Mesenchymal stem cell (in vitro differentiated cells and primary cell): ENCODE measurements at regions not wholly inside any gene's neighbourhood (a gene's known extent, or its start where the extent isn't known, plus 50 kb on each side); places are given as distances from the start of the nearest gene placed in this dataset.
A peak's percentile ranks its signal among the peaks of the same experiment; 100 is the strongest.

ENCODE experiments used
- DNase-seq: peaks from one replicate; pipeline ENCODE4 v3.0.0-alpha.2; 2013
- H2AFZ ChIP-seq: one replicate; pipeline ENCODE4 v1.6.1; 2013; ENCODE audit warnings: low read depth, mild to moderate bottlenecking, control low read depth, inconsistent platforms, low read length, moderate library complexity
- H2AK5ac ChIP-seq: 2 replicates; pipeline ENCODE4 v1.6.1; 2013; ENCODE audit warnings: low read length, moderate library complexity, mild to moderate bottlenecking, inconsistent platforms; ENCODE audit not compliant: severe bottlenecking
- H2BK120ac ChIP-seq: one replicate; pipeline ENCODE4 v1.6.1; 2013; ENCODE audit warnings: low read depth, mild to moderate bottlenecking, inconsistent platforms, low read length, moderate library complexity
- H2BK12ac ChIP-seq, 2 experiments: one replicate each; pipeline ENCODE4 v1.6.1; 2013; ENCODE audit warnings: inconsistent platforms in 2 of 2, low read length in 2 of 2, mild to moderate bottlenecking in 2 of 2, moderate library complexity in 2 of 2, control low read depth in 1 of 2
- H2BK15ac ChIP-seq: one replicate; pipeline ENCODE4 v1.6.1; 2013; ENCODE audit warnings: mild to moderate bottlenecking, low read depth, inconsistent platforms; ENCODE audit not compliant: poor library complexity, severe bottlenecking
- H2BK5ac ChIP-seq: 2 replicates; pipeline ENCODE4 v1.6.1; 2013; ENCODE audit warnings: low read depth, mild to moderate bottlenecking, low read length, control low read depth, inconsistent platforms; ENCODE audit not compliant: poor library complexity, severe bottlenecking
- H3K14ac ChIP-seq, 2 experiments: one replicate each; pipeline ENCODE4 v1.6.1; 2013; ENCODE audit warnings: inconsistent platforms in 2 of 2, low read length in 2 of 2, control low read depth in 1 of 2, mild to moderate bottlenecking in 1 of 2, moderate library complexity in 1 of 2
- H3K18ac ChIP-seq, 2 experiments: one replicate each; pipeline ENCODE4 v1.6.1; 2013; ENCODE audit warnings: inconsistent platforms in 2 of 2, low read length in 2 of 2, control low read depth in 1 of 2, low read depth in 1 of 2, mild to moderate bottlenecking in 1 of 2
- H3K23ac ChIP-seq, 2 experiments: one replicate each; pipeline ENCODE4 v1.6.1; 2013; ENCODE audit warnings: inconsistent platforms in 2 of 2, low read length in 2 of 2, mild to moderate bottlenecking in 2 of 2, moderate library complexity in 2 of 2, control low read depth in 1 of 2
- H3K27ac ChIP-seq: 2 replicates; pipeline ENCODE4 v1.5.1; 2013; ENCODE audit warnings: mild to moderate bottlenecking, moderate library complexity, low read length, control low read depth, inconsistent platforms; ENCODE audit not compliant: poor library complexity, severe bottlenecking
- H3K27me3 ChIP-seq, 2 experiments: 2 replicates each; pipeline versions ENCODE4 v1.6.1 to v1.7.0; 2013; ENCODE audit warnings: low read length in 2 of 2, mild to moderate bottlenecking in 2 of 2, moderate library complexity in 2 of 2, control low read depth in 1 of 2, inconsistent platforms in 1 of 2; ENCODE audit not compliant: control insufficient read depth in 1 of 2, insufficient read depth in 1 of 2
- H3K36me3 ChIP-seq, 2 experiments: 2 replicates each; pipeline versions ENCODE4 v1.6.1 to v1.7.0; 2013; ENCODE audit warnings: low read length in 2 of 2, control low read depth in 1 of 2, inconsistent platforms in 1 of 2, low read depth in 1 of 2, mild to moderate bottlenecking in 1 of 2; ENCODE audit not compliant: insufficient read depth in 2 of 2, control insufficient read depth in 1 of 2
- H3K4ac ChIP-seq, 2 experiments: one replicate each; pipeline ENCODE4 v1.6.1; 2013; ENCODE audit warnings: inconsistent platforms in 2 of 2, low read length in 2 of 2, mild to moderate bottlenecking in 2 of 2, moderate library complexity in 2 of 2, control low read depth in 1 of 2, low read depth in 1 of 2
- H3K4me1 ChIP-seq: 2 replicates; pipeline ENCODE4 v1.6.1; 2013; ENCODE audit warnings: low read depth, low read length, control low read depth; ENCODE audit not compliant: control insufficient read depth, insufficient read depth
- H3K4me2 ChIP-seq: 2 replicates; pipeline ENCODE4 v1.6.1; 2013; ENCODE audit warnings: low read length, mild to moderate bottlenecking, inconsistent platforms; ENCODE audit not compliant: poor library complexity, severe bottlenecking
- H3K4me3 ChIP-seq, 2 experiments: 2 replicates each; pipeline versions ENCODE4 v1.5.1 to v1.7.0; 2013; ENCODE audit warnings: low read length in 2 of 2, mild to moderate bottlenecking in 2 of 2, control low read depth in 1 of 2, low read depth in 1 of 2; ENCODE audit not compliant: insufficient read depth in 1 of 2
- H3K79me1 ChIP-seq: replicated peaks from 2 replicates; pipeline ENCODE4 v1.6.1; 2013; ENCODE audit warnings: mild to moderate bottlenecking, control low read depth, low read length, inconsistent platforms; ENCODE audit not compliant: poor library complexity, severe bottlenecking
- H3K9ac ChIP-seq: 2 replicates; pipeline ENCODE4 v1.7.0; 2013; ENCODE audit warnings: mild to moderate bottlenecking, low read length, moderate library complexity
- H3K9me3 ChIP-seq: 2 replicates; pipeline ENCODE4 v1.7.0; 2013; ENCODE audit warnings: mild to moderate bottlenecking, low read length; ENCODE audit not compliant: control insufficient read depth
- H4K8ac ChIP-seq: one replicate; pipeline ENCODE4 v1.6.1; 2013; ENCODE audit warnings: inconsistent platforms, mild to moderate bottlenecking, low read length, moderate library complexity
- H4K91ac ChIP-seq: one replicate; pipeline ENCODE4 v1.6.1; 2013; ENCODE audit warnings: mild to moderate bottlenecking, low read length, inconsistent platforms
- WGBS: methylation state at CpG from one replicate; pipeline ENCODE4 v1.1.7; 2013; ENCODE audit warnings: mixed read lengths; 5-methylcytosine and 5-hydroxymethylcytosine counted together

DNA sequence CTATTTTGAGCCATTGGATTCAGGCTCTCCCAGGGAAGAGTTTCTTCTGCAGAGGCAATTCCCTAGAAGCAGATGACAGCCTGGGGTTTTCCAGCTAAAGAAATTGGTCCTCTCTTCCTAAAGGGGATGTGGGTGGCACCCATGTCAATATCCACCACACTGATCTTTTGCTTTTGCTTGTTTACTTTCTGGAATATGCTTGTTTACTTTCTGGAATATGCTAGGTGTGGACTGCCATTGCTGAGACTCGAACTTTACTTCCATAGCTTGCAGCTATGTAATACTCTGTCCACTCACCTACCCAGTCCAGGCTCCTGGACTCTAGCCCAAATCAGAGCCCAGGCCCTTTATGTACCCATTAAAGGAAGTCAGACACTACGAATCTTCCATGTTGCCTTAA lies 92.1 kb upstream of the SMYD2 start:
- H2BK5ac ChIP-seq, result no peak overlapping the region
- H3K27ac ChIP-seq, result no peak overlapping the region
- H2BK120ac ChIP-seq, result no peak overlapping the region
- 89% methylated on average over 2 of the region's 2 CpGs for WGBS
- H3K9ac ChIP-seq, result no peak overlapping the region
- H3K79me1 ChIP-seq, result no peaks in the 10 kb centered on the region
- H3K23ac ChIP-seq, result no peak overlapping the region
- H2BK12ac ChIP-seq, result no peak overlapping the region
- no peak overlapping the region for H4K8ac ChIP-seq
- H2AK5ac ChIP-seq, result no peak overlapping the region
- DNase-seq, result no peak
- no peaks in the 10 kb centered on the region for H3K36me3 ChIP-seq
- no peak overlapping the region for H3K4me2 ChIP-seq
- H3K9me3 ChIP-seq, result no peaks in the 10 kb centered on the region
- no peak overlapping the region for H3K18ac ChIP-seq
- peaks cover 43 to 77% of the 10 kb centered on the region in 2 experiments for H3K27me3 ChIP-seq
- no peak overlapping the region for H3K4ac ChIP-seq
- H3K14ac ChIP-seq, result no peak overlapping the region
- H2AFZ ChIP-seq, result no peak overlapping the region
- no peak overlapping the region for H3K4me3 ChIP-seq
- H4K91ac ChIP-seq, result no peak overlapping the region
- H3K4me1 ChIP-seq, result peaks cover 7% of the 10 kb centered on the region
- no peak overlapping the region for H2BK15ac ChIP-seq

DNA sequence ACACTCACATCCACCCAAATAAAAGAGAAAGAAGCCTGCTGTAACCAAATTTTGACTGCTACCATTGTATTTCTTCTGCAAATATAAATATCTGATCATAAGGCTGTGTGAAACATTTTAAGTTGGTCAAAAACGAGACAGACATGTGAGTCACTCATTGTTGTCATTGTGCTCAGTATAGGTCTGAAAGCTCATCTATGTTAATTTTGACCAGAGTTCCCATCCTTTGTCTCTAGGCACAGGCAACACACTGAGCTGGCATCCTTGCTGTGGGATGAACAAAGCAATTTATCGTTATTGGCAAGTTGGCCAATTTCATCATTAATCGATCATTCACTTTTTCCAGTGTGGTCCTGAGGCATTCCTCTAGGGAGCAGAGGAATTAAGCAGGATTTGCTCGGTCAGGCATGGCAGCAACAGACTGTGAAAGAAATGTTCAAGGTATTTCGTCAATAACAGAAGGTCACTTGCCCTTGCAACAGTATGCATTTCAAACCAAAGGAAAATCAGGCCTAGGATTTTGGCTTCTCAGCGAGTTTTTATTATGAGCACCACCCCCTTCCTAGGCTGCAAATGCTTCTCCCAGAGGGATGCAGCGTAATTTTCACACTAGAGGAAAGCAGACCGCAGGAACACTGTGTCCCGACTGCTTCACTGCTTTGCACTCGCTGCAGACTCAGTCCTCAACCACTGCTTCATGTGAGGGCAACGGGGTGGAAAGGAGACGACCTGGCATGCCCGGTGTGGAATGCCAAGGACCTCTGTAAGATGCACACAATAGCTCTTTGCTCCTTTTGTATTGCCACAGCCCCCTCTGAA lies 87.9 kb upstream of the SMYD2 start:
- peak; percentile 22 for DNase-seq
- Histone ChIP-seq H3K4ac (no peak overlapping the region), H2BK12ac (no peak overlapping the region), H3K9ac (no peak overlapping the region), H3K79me1 (no peaks in the 10 kb centered on the region), H4K8ac (no peak overlapping the region), H3K4me2 (no peak overlapping the region), H2AFZ (no peak overlapping the region), H2BK15ac (no peak overlapping the region), H4K91ac (no peak overlapping the region), H3K27me3 (peaks cover 24 to 66% of the 10 kb centered on the region in 2 experiments), H3K14ac (no peak overlapping the region), H3K18ac (no peak overlapping the region), H3K9me3 (no peaks in the 10 kb centered on the region), H3K4me3 (no peak overlapping the region), H2BK120ac (no peak overlapping the region), H3K23ac (no peak overlapping the region), H3K4me1 (peaks cover 2% of the 10 kb centered on the region), H2AK5ac (no peak overlapping the region), H3K27ac (no peak overlapping the region), H2BK5ac (no peak overlapping the region), H3K36me3 (no peaks in the 10 kb centered on the region)
- WGBS, result 60% methylated on average over 13 of the region's 13 CpGs

DNA sequence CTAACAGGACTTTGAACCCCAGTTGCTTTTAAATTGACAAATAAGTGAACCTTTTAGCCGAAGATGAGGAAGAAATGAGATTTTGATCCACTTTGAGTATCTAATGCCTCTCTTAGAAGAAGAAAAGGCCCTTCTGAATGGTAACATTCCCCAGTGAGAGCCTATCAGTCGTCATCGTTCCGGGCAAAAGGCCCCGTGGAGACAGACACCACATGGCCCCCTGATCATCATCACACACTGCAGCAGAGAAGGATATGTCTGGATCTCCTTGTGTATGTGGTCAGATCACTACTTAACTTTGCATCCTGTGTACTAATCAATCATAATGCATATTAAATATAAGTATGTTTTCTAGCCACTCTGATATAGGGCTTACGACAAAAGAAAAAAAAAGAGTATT lies 87.3 kb upstream of the SMYD2 start:
- no peak overlapping the region for H2AK5ac ChIP-seq
- no peak overlapping the region for H2BK12ac ChIP-seq
- H3K27me3 ChIP-seq, result peaks cover 17 to 61% of the 10 kb centered on the region in 2 experiments
- no peak overlapping the region for H3K9ac ChIP-seq
- no peak overlapping the region for H3K4ac ChIP-seq
- DNase-seq, result peak; percentile 42
- H3K4me2 ChIP-seq, result no peak overlapping the region
- no peak overlapping the region for H3K27ac ChIP-seq
- no peak overlapping the region for H3K18ac ChIP-seq
- no peak overlapping the region for H3K14ac ChIP-seq
- H4K91ac ChIP-seq, result no peak overlapping the region
- H2BK120ac ChIP-seq, result no peak overlapping the region
- no peak overlapping the region for H2AFZ ChIP-seq
- no peak overlapping the region for H4K8ac ChIP-seq
- H3K4me1 ChIP-seq, result peaks cover 2% of the 10 kb centered on the region
- no peak overlapping the region for H3K4me3 ChIP-seq
- H2BK5ac ChIP-seq, result no peak overlapping the region
- WGBS, result 71% methylated on average over 5 of the region's 6 CpGs
- H3K79me1 ChIP-seq, result no peaks in the 10 kb centered on the region
- no peaks in the 10 kb centered on the region for H3K9me3 ChIP-seq
- no peak overlapping the region for H2BK15ac ChIP-seq
- no peak overlapping the region for H3K23ac ChIP-seq
- no peaks in the 10 kb centered on the region for H3K36me3 ChIP-seq

DNA sequence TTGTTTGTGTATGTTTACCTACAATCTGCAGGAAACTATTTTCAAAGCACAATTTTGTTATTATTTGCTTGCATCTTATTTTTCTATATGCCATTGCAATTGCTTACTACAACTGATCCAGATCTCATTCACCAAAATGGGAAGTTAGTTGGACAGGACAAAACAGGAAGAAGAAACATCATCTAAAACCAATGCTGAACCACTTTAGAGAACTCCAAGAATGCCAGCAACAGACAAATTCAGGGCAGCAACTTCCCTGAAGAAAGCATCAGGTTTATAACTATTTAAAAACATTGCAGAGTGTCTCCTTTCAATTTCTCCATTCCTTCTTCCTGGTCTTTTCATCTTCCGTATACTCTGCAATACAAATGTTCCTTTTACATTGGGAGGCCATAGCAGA lies 82.4 kb upstream of the SMYD2 start:
- Histone ChIP-seq H3K18ac (no peak overlapping the region), H3K4me2 (no peak overlapping the region), H3K4me1 (no peaks in the 10 kb centered on the region), H2BK12ac (no peak overlapping the region), H4K91ac (no peak overlapping the region), H3K23ac (no peak overlapping the region), H2AFZ (no peak overlapping the region), H3K9me3 (no peaks in the 10 kb centered on the region), H2BK120ac (no peak overlapping the region), H3K79me1 (no peaks in the 10 kb centered on the region), H3K27me3 (peaks cover 15 to 62% of the 10 kb centered on the region in 2 experiments), H2BK5ac (no peak overlapping the region), H2AK5ac (no peak overlapping the region), H3K4me3 (no peak overlapping the region), H3K4ac (no peak overlapping the region), H3K14ac (no peak overlapping the region), H4K8ac (no peak overlapping the region), H2BK15ac (no peak overlapping the region), H3K27ac (no peak overlapping the region), H3K9ac (no peak overlapping the region), H3K36me3 (no peaks in the 10 kb centered on the region)
- WGBS, result 96% methylated on average over 1 of the region's 1 CpG
- DNase-seq, result no peak
